ENCODE measurements at regions not wholly inside any gene's neighbourhood (a gene's known extent, or its start where the extent isn't known, plus 50 kb on each side); places are given as distances from the start of the nearest gene placed in this dataset.

- no peak for TF ChIP-seq EZH2 (optimal IDR thresholded peaks at IDR 0.05; ENCODE audit: low read depth, low read length)
- no peak for TF ChIP-seq CTCF (IDR thresholded peaks at IDR 0.05; ENCODE audit: low read length)
Observed at GRCh38 chr1:87790756-87791155, 462.1 kb downstream of the LMO4 start.
